GM04504 (cell line): ENCODE measurements at regions not wholly inside any gene's neighbourhood (a gene's known extent, or its start where the extent isn't known, plus 50 kb on each side); places are given as distances from the start of the nearest gene placed in this dataset.

Source experiments
- DNase-seq: peaks from one replicate; pipeline ENCODE4 v3.0.0-alpha.2; 2012; ENCODE audit warnings: low read depth

DNA sequence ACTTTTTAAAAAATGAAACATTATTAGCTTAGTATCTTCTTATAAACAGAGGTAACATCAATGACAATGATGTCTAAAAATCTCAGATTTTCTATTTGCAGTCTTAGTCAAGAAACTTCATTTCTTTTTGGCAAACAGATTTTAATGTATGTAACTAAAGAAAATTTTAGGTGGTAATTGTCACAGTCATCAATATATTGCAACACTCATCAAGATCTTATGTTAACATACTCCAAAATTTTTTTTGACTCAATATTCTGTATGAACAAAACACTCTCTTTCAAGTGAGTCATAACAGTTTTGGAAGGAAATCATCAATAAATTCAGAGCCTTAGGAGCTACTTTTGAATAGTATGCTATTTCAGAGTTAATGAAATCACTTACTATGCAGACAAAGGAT, 1507.6 kb downstream of the SLITRK1 start:
- DNase-seq: no peak

- no peak for DNase-seq
Observed at GRCh38 chr13:82370316-82370715, 1512.0 kb downstream of the SLITRK1 start.

- DNase-seq: no peak
Observed at GRCh38 chr13:82364525-82364924, 1517.7 kb downstream of the SLITRK1 start.

GRCh38 chr13:82358284-82358683, 1524.0 kb downstream of the SLITRK1 start:
- DNase-seq: no peak

- DNase-seq: no peak
Observed at GRCh38 chr13:82356667-82357410, 1525.4 kb downstream of the SLITRK1 start.

- no peak for DNase-seq
Observed at GRCh38 chr13:82344867-82345266, 1537.4 kb downstream of the SLITRK1 start.

DNA sequence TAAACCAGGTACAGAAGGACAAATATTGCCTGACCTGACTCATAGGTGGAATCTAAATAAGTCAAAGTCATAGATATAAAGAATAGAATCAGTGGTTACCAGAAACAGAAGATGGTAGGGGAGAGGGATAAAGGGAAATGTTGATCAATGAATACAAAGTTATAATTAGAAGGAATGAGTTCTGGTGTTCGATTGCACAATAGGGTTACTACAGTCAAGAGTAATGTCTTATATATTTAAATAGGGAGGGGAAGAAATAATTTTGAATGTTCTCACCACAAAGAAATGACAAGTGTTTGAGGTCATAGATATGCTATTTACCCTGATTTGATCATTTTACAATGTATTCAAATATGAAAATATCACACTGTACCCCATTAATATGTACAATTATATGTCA, 1541.2 kb downstream of the SLITRK1 start:
- no peak for DNase-seq

GRCh38 chr13:82330499-82330898, 1551.8 kb downstream of the SLITRK1 start:
- DNase-seq: no peak

- DNase-seq: no peak
Observed at GRCh38 chr13:82323101-82323500, 1559.2 kb downstream of the SLITRK1 start.

DNA sequence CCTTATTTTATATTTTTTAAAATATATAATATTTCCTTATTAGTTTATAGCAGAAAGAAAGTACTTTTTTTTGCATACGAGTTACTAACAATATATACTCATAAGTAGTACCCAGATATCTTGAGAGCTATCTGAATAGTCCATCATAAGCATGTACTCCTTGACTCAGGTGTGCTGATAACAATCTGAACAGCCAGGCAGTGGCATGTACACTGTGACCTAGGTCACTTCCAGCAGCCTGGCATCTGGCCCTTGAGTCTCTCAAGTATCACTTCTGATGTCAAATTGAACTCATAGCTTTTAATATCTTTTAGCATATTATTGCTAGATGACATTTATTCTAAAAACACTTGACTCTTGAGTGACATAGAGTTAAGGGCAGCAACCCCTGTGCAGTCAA, 1576.7 kb downstream of the SLITRK1 start:
- no peak for DNase-seq

DNA sequence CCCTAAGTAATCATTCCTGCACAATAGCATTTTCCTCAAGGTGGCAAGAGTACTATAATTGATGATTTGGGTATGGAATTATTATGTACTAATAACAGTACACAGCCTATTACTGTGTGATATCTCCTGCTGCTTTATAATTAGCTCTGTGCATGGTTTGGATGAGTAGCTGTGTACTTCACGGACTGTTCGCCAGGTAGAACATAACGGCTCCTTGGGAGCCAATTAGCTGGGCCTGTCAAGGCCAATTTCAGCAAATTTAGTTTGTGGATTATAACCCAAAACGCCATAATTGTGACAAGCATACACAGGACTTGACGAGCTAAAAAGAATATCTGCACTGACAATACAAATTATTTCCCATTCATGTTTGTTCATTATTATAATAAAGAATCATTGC, 1584.2 kb downstream of the SLITRK1 start:
- DNase-seq: no peak

GRCh38 chr13:82294226-82294625, 1588.0 kb downstream of the SLITRK1 start:
- no peak for DNase-seq

- DNase-seq: no peak
Observed at GRCh38 chr13:82292334-82292733, 1589.9 kb downstream of the SLITRK1 start.

- DNase-seq: no peak
Observed at GRCh38 chr13:82291852-82292251, 1590.4 kb downstream of the SLITRK1 start.

GRCh38 chr13:82275644-82276043, 1606.6 kb downstream of the SLITRK1 start:
- DNase-seq: no peak

GRCh38 chr13:82259284-82259683, 1623.0 kb downstream of the SLITRK1 start:
- no peak for DNase-seq

- DNase-seq: no peak
Observed at GRCh38 chr13:82257790-82258507, 1624.3 kb downstream of the SLITRK1 start.

DNA sequence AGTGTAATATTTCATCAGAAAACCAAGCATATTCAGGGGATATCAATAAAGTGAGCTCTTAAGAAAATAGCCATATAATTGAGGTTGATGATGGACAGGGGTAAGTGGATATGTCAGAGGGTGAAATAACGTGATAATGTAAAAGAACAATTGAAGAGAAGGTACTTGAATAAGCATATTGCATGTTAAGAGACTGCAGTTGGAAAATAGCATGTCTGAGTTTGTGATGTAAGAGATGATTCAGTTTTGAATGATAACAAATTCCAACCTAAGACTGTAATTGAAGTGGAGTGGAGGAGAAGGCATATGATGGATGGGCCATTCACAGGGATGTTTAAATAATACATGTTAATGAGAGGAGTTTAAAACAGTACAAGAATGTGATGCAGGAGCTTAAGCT, 1633.5 kb downstream of the SLITRK1 start:
- no peak for DNase-seq

- DNase-seq: no peak
Observed at GRCh38 chr13:82245860-82246259, 1636.4 kb downstream of the SLITRK1 start.

GRCh38 chr13:82224806-82225205, 1657.5 kb downstream of the SLITRK1 start:
- no peak for DNase-seq

DNA sequence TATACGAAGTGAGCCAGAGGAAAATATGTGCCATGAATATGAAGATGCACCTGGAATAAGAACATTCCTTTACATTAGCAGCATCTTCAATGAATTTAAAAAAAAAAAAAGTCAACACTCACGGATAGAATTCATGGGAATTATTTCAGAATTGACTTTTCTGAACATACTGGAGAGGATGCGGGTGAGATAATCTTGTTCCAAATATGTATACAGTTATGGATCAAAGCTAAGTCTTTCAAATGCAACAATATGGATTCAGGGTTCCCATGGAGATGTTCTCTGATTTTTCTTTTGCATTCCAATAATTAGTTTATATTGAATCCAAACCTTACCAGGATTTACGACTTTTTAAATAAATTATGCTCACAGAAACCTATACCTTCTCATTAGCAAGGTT, 1660.7 kb downstream of the SLITRK1 start:
- no peak for DNase-seq

DNA sequence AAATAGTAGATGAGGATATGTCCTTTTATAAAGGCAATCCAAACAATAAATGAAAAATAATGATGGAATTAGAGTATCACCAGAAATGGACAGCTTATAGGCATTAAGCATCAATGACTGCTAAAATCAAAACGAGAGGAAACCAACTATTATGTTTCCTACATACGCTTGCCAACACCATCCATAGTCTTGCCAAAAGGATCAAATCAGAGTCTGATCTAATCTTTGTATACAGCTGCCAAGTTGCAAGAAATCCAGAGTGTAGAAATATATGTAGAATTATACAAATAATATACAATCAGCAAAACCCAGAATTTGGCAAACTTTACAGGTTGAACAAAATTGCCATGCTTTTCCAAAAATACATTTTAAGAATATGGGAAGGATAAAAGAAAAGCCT, 1661.6 kb downstream of the SLITRK1 start:
- DNase-seq: no peak

DNA sequence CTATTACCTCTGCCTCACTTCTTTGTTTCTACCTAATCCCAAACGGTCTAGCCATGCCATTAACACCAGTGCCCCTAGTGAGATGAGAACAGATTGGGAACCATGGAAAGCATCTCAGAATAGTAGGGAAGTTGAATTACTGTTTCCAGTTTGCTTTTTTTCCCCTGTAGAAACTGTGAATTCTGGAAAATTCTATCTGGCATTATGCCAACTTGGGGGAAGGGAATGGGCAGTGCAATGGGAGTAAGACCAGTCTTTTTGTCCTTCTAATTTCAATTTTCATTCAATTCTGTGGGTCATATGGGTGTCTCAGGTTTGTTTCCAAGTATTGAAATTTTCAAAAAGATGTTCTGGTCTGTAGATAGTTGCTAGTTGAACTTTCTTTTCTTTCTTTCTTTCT, 1666.1 kb downstream of the SLITRK1 start:
- no peak for DNase-seq

DNA sequence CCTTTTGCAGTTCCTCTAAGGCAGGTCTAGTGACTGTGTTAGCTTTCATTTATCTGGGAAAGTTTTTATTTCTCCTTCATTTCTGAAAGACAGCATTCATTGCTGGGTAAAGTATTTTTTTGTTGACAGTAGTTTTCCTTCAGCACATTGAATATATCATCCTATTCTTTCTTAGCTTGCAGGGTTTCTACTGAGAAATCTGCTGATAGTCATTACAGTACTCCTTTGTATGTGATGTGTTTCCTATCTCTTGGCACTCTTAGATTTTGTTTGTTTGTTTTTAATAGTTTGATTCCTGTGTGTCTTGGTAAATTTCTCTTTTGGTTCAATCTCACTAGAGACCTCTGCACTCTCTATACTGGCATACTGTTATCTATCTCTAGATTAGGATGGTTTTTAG, 1667.9 kb downstream of the SLITRK1 start:
- no peak for DNase-seq
